ENCODE measurements at regions not wholly inside any gene's neighbourhood (a gene's known extent, or its start where the extent isn't known, plus 50 kb on each side); places are given as distances from the start of the nearest gene placed in this dataset.

DNA sequence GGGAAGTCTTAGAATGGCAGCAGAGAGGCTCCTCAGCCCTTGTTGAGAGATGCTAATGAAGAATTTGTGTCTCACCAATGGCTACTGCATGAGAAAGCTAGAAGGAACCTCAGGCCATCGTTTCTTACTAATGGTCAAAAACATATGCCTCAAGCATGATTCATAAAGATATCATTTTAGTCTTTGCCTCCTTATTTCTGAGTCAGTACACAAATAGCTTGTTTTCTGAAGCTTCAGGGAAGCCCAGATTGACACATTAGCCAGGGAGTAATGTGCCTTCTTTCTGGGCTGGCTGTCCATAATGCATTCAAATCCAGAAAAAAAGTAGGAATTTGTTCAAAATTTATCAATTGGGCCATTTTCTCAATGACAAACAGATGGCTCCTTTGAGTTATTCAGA lies 169.4 kb upstream of the ZBED5 start:
- TF ChIP-seq CTCF (IDR thresholded peaks at IDR 0.05; ENCODE audit: insufficient read depth, low read length) = no peak
- peak; percentile 70 for DNase-seq (ENCODE audit: low read depth)
- H3K4me3 ChIP-seq (ENCODE audit: low read depth, low read length) = no peak overlapping the region

GRCh38 chr11:11025087-11025486 lies 167.2 kb upstream of the ZBED5 start:
- peak; percentile 42 for DNase-seq (ENCODE audit: low read depth)
- no peak for TF ChIP-seq CTCF (IDR thresholded peaks at IDR 0.05; ENCODE audit: insufficient read depth, low read length)
- no peak overlapping the region for H3K4me3 ChIP-seq (ENCODE audit: low read depth, low read length)

DNA sequence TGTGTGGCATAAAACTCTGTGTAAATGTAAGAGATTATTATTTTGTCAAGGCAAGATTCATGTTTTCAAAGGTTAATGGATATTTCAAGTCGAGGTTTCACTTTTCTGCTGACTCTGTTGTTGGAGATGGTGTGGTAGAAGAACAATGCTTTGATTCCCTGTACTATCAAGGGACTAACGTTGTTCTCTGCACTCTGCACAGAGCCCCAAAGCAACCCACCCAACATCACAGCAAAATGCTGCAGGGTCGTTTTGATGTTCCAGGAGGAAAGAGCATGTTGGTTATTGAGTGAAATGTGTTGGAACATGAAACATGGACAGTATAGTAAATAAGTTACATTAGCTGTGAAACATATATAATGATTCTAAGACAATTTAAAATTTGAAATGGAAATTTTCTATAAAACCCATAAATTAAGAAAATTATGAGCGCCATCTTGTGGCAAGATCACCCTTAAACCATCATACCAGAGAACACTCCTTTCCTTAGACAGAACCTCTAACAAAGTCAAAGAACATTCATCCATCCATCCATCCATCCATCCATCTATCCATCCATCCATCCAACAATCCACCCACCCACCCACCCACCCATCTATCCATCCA lies 164.4 kb upstream of the ZBED5 start:
- H3K4me3 ChIP-seq (ENCODE audit: low read depth, low read length) = no peak overlapping the region
- peak; percentile 63 for DNase-seq (ENCODE audit: low read depth)
- peak; percentile 44 for TF ChIP-seq CTCF (IDR thresholded peaks at IDR 0.05; ENCODE audit: insufficient read depth, low read length)

- TF ChIP-seq CTCF (IDR thresholded peaks at IDR 0.05; ENCODE audit: insufficient read depth, low read length) = no peak
- H3K4me3 ChIP-seq (ENCODE audit: low read depth, low read length) = no peak overlapping the region
- no peak for DNase-seq (ENCODE audit: low read depth)
Measured at GRCh38 chr11:11021563-11021962, 163.7 kb upstream of the ZBED5 start.

DNA sequence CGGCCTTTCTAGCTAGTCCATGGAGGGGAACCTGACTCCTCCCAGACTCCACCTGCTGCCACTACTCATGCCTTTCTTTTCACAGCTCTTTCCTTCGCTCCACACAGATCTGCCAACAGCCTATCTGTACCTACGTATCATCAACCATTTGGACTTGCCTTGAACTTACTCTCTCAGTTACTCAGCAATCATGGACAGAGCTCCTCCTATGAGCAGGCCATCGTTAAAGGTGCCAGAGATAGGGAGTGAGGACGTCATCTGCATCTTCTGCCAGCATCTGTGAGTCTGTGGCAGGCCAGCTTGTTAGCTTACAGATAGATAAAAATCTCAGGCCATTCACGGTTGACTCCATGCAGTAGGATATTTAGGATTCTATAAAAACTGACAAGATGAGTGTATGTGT lies 162.9 kb upstream of the ZBED5 start:
- TF ChIP-seq CTCF (IDR thresholded peaks at IDR 0.05; ENCODE audit: insufficient read depth, low read length) = no peak
- DNase-seq (ENCODE audit: low read depth) = peak; percentile 61
- H3K4me3 ChIP-seq (ENCODE audit: low read depth, low read length) = no peak overlapping the region

- no peak for DNase-seq (ENCODE audit: low read depth)
- H3K4me3 ChIP-seq (ENCODE audit: low read depth, low read length) = no peak overlapping the region
- TF ChIP-seq CTCF (IDR thresholded peaks at IDR 0.05; ENCODE audit: insufficient read depth, low read length) = no peak
Measured at GRCh38 chr11:11020219-11020726, 162.4 kb upstream of the ZBED5 start.

GRCh38 chr11:11016943-11017342 lies 159.1 kb upstream of the ZBED5 start:
- no peak for DNase-seq (ENCODE audit: low read depth)
- no peak overlapping the region for H3K4me3 ChIP-seq (ENCODE audit: low read depth, low read length)
- TF ChIP-seq CTCF (IDR thresholded peaks at IDR 0.05; ENCODE audit: insufficient read depth, low read length) = no peak
